NOMO-1 (cell line): ENCODE measurements at regions not wholly inside any gene's neighbourhood (a gene's known extent, or its start where the extent isn't known, plus 50 kb on each side); places are given as distances from the start of the nearest gene placed in this dataset.
A peak's percentile ranks its signal among the peaks of the same experiment; 100 is the strongest.
"Not testable (repeated sequence)": the region's sequence is repeated elsewhere in the genome, so short reads cannot be mapped to it uniquely, and the experiment has no call there.

Experiments used
- DNase-seq, 2 experiments: peaks; one replicate each; lab custom pipeline; 2025; ENCODE audit not compliant: unreplicated experiment in 2 of 2; lab: John Stamatoyannopoulos, UW

DNA sequence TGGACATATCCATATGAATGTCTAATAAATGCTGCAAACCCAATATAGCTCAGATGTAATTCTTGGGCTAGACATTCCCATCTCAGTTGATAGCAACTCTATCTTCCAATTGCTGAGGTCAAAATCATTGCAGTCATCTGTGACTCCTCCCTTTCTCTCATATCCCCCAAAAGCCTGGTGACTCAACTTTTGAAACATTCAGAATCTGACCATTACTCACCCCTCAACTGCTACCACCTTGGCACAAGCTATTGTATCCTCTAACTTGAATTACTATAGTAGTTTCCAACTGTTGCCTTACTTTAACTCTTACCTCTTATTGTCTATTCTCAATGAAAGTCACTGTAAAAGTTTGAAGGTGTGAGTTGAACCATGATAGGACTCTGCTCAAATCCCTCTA lies 600.1 kb upstream of the RGMB start:
- DNase-seq = no peak

DNA sequence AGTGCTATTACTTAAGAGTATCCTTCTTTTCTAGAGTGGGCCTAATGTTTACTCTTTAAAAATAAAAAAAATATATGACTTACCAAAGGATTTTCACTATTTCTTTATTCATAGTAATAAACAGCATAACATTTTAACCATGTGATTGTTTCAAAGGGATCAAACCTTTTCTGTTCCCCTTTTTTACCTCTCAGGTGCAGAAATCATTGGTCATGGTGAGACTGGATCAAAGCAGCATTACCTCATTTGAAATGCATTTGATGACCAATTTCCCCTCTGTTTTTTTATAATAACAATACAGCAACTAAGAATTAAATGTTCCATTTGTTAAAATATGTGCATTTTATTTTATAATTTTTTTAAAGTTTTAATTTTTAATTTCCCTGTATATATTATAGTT lies 598.0 kb upstream of the RGMB start:
- DNase-seq = no peak

DNA sequence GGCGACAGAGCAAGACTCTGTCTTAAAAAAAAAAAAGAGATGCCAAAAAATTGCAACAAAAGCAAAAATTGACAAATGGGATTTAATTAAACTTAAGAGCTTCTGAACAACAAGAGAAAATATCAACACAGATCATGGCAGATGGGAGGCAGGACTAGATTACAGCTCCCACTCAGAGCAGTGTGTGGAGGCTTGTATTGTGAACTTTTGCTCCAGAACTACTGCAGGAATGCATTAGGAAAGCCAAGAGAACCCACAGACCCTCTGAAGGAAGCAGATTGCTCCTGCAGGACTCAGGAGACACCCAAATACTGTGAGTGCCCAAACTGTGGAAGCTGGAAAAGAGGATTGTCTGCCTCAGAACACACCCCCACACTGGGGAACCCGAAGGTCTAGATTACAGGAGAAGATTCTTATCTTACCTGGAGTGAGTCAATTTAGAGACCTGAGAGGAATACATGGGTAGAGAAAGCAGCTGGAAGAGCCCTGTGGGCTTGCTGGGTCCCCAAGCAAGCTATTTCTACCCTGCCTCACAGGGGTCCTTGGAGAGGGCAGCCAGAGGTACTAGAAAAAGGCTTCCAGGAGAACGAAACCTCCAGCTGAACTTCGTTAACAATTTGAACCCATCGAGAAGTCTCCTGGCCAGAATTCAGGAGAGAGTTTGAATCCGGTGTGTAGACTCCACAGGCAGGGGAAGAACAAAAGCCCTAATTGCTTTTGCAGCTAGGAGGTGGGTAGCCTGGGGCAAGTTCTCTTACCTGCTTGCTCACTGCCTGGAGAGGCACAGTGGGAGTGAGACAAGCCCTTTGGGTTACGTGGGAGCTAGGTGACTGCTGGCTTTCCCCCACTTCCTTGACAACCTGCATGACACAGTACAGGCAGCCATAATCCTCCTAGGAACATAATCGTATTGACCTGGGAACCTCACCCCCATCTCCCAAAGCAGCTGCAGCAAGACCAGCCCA lies 593.4 kb upstream of the RGMB start:
- no peak for DNase-seq

DNA sequence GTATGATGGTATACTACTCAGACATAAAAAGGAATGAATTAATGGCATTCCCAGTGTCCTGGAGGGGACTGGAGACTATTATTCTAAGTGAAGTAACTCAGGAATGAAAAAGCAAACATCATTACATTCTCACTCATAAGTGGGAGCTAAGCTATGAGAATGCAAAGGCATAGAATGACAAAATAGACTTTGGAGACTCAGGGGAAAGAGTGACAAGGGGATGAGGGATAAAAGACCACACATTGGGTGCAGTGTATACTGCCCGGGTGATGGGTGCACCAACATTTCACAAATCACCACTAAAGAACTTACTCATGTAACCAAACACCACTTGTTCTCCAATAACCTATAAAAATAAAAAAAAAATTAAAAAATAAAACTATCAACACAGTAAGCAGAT lies 587.3 kb upstream of the RGMB start:
- no peak for DNase-seq

DNA sequence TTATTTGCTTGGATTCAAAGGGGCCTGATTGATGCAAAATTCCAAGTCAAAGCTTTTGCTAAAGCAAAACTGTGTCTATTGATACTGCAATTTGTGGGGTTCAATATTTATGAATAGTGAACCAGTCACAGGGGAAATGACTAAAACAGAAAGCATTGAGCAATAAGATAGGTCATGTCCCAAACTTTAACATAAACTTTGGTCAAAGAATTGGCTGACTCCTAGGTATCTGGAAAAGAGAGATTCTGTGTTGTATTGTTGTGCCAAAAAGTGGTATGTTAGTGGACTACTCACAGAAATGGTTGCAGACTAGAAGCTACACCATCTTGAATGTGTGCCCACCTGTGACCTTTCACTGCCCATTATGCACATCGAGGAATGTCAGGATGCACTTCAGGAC lies 585.5 kb upstream of the RGMB start:
- DNase-seq = no peak

DNA sequence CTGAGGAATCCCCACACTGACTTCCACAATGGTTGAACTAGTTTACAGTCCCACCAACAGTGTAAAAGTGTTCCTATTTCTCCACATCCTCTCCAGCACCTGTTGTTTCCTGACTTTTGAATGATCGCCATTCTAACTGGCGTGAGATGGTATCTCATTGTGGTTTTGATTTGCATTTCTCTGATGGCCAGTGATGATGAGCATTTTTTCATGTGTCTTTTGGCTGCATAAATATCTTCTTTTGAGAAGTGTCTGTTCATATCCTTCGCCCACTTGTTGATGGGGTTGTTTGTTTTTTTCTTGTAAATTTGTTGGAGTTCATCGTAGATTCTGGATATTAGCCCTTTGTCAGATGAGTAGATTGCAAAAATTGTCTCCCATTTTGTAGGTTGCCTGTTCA lies 583.1 kb upstream of the RGMB start:
- DNase-seq = not testable (repeated sequence)

DNA sequence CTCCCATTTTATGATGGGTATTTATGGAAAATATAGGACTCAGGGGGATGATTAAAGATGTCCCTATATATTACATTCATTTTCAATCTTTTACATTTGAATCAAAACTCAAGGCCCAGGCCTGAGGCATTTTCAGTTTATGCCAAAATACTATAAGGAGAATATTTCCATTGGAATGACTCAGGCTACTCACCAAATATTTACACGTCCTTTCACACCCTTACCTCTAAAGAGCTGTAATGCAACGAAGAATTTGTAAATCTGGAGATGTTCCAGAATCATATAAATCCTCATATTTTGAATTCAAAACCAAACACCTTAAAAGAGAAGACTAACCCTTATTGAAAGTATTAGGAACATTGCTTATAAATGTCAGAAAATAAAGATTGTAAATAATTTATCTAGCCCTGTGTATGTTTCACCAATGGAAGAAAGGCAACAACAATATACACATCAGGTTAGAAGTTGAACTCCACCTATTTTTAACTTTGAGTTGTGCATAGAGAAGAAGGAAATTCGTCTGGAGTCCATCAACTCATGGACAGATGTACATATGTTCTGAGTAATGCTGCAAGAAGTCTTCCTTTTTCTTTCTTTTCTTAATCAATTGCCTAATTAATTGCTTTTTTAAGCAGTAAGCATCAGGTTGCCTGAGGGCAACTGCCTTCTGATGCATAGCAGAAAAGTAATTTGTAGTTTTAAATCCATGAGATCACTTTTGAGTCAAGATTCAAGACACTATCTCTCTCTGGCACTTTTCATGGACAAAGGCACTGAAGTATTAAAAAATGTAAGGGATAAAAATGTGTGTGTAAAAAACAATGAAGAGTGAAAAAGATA lies 579.3 kb upstream of the RGMB start:
- DNase-seq = no peak

DNA sequence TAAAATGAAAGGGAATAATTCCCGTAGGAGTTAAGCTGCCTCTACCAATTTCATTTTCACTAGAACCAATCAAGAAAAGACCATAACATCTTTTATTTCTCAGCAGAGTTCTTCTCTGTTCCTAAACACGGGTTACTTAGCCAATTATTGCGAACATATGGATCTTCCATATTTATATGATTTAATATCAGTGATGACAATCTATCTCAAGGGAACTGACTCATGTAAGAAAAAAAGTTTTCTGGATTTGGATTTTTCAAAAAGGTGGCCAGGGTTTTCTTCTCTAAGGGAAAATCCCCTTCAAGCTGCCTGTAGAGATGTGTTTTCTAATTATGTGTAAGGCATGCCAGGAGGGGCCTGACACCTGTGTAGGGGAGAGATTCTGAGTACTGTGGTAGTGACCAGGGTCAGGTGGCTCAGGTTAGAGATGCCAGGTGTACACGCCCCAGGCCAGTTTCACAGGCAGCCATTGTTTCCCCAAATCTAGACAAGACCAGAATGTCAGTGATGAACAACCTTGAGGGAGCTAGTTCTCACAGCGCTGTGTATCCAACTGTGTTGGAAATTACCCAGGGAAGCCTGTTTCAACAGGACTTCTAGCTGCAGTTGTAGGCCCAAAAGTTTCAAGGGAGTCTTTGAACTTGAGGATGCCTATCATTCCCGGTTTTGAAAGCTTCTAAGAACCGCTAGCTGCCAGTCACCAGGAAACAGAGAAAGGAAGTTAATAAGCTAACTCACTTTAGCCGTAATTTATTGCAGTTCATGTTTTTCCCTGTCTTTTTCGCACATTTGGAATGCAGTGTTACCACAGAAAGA lies 572.5 kb upstream of the RGMB start:
- DNase-seq = no peak

DNA sequence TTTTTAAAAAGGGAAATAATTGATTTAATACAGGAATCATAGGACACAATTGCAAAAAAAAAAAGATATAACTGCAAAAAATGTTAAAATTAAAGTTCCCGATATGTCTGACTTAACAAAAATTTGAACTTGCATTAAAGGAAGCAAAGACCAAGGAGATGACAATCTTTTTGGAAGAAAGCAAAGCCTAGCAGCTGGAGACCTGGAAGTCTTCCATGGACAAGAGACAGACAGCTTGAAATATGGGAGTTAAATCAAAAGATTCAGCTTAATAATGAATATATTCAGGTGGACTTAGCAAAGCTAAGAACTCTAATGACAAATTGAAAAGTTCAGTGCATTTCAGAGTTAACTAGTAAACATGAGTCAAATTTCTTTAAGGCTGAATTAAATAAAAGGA lies 568.7 kb upstream of the RGMB start:
- DNase-seq = no peak

DNA sequence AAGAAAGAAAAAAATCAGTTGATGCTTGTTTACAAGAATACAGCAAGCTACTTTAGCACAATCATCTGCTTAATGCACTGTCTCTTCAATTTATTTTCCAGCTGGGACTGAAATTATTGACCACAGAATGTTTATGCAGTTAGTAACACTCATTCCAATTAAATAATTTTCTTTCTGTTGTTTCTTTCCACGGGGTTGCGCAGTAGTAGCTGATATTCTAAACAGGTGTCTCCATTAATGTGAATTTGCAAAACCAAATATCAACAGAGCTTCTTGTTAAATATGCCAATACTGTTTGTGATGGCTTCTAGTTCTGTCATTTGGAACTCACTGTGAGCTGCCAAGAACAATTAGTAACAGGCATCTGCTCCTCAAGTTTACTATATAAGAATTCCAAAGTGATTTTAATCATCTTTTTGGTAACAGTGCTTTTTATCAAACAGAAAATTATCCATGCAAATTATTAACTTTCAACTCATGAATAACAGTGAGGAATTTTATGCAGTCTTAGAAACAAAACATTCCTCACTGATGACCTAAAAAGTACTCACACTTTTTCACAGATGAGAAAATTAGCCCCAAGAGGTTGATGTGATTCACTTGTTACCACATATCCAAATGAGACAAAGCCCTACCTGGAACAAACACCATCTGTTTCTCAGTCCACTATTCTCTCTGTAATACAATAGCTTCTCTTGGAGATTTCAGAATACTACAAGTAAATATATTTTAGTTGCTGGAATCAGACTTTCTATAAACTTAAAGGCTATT lies 567.6 kb upstream of the RGMB start:
- no peak for DNase-seq

DNA sequence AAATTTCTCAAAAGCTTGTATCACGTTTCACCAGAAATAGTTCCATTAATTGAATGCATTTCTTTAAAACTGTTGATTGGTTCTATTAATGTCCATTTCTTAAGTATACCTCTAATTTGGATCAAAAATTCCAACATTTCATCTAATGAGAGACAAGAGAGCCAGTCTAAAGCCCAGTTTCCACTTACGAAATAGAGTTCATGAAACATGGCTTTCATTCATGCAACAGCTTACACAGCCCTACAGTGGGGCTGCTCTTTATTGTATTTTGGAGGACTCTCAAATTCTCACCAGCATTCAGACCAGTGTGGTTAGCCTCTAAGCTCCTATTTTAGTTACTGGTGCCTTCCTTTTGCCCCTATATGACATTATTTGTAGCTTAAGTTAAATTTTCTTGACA lies 566.9 kb upstream of the RGMB start:
- DNase-seq = no peak

DNA sequence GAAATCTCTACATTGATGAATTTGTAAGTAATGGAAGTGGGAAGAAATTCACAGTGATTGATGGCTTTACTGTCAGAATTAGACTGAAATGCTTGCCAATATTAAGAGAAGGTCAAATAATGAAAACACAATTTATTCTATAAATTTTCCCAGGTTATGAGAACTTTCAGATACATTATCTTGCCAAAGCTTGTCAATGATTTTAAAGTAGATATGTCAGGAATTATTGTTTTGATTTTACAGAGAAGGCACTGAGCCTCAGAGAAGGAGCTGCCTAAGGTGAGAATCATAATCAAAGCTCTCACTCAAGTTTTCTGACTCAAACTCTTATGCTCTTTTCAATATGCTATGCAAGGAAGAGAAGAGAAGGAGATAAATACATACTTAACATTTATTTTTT lies 564.0 kb upstream of the RGMB start:
- no peak for DNase-seq

DNA sequence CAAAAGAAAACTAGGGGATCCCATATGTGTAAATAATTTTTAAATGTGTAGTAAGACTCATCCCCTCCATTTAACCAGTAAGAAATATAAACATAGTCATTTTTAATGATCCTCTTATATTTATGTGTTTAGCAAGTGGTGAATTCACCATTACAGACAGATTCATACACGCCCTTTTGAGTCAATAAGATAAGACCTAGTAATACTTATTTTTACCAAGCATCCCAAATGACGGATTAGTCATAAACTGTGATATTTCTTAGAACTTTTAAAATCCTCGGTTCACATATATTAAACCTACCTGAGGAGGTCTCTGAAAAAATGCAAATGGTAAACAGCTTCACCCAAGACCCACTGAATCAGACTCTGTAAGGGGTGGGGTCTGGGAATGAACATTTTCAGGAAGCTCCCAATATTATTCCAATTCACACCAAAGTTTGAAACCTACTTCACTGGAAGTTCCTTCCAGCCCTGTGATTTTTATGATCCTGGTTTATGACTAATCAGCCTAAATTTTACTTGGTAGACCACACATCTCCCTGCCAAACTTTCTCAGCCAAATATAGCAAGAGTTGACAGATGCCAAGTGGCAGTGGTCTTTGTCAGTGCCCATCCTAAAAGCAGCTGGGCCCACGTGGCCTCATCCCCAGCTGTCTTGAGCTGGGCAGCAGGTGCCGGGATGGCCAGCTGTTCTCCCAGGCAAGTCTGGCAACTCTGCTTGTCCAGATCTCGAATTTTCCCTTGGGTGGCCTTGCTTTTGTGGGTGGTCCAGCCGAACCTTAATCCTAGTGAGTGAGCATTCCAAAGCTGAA lies 559.0 kb upstream of the RGMB start:
- no peak for DNase-seq

DNA sequence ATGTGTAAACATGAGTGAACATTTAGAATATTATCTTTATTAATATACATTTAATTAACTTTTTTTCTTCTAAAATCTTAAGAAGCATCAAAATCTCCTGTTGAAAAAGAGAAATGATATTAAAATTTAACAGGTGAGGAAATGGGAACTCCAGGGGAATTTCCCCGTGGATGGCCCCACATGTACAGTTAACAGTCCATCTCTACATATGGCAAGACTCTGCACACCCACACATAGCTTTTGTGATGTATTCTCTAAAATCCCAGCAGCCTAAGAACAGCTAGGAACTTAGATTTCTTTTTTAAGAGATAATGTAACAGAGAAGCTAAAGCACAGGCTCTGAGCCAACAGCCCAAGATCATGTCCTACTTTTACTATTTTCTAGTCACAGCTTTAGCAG lies 556.3 kb upstream of the RGMB start:
- DNase-seq = no peak

DNA sequence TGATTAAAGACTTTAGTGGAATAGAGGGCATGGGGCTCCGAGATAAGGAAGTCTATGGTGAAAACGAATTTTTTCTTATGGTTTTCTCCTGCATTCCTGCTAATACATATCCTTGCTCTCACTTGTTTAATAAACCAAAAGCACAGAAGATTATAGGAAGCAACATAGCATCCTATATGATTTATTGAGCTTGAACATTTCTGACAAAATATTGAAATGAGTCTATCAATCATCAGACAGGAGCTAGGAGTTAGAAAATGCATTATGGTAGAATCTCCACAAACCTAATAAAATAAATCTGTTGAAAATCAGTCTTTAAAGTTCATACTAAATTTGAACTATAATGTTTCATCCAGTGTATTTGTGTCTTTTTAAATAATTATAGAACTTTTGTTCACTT lies 554.6 kb upstream of the RGMB start:
- DNase-seq = no peak

DNA sequence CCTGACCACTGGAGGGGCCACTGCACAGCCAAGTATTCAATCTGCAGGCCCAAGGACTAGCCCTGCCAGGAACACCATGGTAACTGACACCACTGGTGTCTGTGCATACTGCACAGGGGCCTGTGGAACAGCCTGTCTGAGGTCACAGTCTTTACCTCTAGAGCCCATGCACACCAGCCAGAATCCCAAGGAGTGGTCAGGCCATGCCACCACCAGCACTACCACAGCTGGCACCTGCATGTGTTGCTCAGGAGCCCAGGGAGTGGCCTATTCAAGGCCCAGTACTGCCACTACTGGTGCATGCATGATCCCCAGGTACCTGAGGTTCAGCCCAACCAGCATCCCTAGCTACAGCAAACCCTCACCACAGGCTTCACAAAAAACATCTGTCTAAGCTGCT lies 546.0 kb upstream of the RGMB start:
- DNase-seq = no peak

DNA sequence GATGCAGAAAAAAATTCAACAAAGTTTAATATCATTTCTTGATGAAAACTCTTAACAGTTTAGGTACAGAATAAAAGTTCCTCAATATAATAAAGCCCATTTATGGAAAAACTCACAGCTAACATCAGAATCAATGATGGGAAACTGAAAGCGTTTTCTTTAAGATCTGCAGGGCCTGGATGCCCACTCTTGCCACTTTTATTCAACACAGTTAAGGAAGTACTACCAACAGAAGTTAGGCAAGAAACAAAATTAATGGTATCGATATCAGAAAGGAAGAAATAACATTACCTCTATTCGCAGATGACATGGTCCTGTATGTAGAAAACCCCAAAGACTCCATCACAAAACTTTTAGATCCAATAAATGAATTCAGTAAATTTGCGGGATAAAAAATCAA lies 542.4 kb upstream of the RGMB start:
- peak; percentile 11 to 18 for DNase-seq

DNA sequence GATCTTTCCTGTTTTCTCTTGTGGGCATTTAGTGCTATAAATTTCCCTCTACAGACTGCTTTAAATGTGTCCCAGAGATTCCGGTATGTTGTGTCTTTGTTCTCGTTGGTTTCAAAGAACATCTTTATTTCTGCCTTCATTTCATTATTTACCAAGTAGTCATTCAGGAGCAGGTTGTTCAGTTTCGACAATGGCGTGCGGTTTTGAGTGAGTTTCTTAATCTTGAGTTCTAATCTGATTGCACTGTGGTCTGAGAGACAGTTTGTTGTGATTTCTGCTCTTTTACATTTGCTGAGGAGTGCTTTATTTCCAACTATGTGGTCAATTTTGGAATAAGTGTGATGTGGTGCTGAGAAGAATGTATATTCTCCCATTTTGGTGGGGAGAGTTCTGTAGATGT lies 535.7 kb upstream of the RGMB start:
- not testable (repeated sequence) for DNase-seq

DNA sequence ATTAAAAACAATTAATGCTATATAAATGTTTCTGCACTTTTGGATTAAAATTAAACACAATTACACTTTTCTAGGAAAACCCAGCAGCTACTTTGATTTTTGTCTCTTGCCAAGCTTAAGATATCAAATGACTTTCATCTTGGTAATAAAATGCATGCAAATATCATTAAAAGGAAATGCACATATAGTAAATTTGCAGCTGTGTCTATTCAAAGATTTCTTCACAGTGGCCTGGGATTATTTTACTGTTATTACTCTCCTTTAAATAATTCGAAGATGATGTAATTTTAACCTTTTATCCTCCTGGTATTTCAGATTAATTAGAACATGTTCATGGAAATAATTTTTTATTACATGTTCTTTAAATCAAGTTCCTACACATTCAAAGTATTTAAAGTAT lies 529.5 kb upstream of the RGMB start:
- DNase-seq = no peak

DNA sequence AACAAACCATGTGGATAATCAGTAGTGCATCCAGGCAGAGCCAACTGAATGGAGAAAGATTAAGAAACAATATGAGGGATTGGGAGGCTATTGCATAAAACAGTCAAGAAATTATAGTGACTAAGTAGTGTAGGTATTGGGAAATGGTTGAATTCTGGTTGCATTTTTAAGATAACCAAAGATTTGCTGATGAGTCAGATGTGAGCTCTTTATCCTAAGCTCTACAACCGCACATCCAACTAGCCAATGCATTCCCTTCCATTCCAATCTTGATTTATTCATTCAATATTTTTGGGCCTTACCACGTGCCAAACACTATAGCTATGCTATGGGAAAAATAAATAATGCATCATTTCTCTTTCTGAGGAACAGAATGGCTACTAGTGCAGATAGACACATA lies 524.5 kb upstream of the RGMB start:
- DNase-seq = no peak
